ENCODE measurements at regions not wholly inside any gene's neighbourhood (a gene's known extent, or its start where the extent isn't known, plus 50 kb on each side); places are given as distances from the start of the nearest gene placed in this dataset.

GRCh38 chr2:116832148-116832547 is 982.3 kb upstream of the DDX18 start:
- Histone ChIP-seq H3K27me3 (replicated peaks; ENCODE audit: insufficient read depth) (no peaks in the 10 kb centered on the region), H3K4me1 (replicated peaks) (no peaks in the 10 kb centered on the region), H3K27ac (no peak overlapping the region), H3K36me3 (no peaks in the 10 kb centered on the region), H3K4me3 (no peak overlapping the region), H3K9me3 (no peaks in the 10 kb centered on the region)
- WGBS: 92% methylated on average over 2 of the region's 2 CpGs
- intact Hi-C loops (cut with DNase I): no loop called here
- DNase-seq (ENCODE audit: low spot score): no peak
- TF ChIP-seq CTCF (IDR thresholded peaks at IDR 0.05) (no peak), POLR2AphosphoS5 (IDR thresholded peaks at IDR 0.05) (no peak), POLR2A (IDR thresholded peaks at IDR 0.05) (no peak)

- Histone ChIP-seq H3K4me3 (no peak overlapping the region), H3K27ac (no peak overlapping the region), H3K9me3 (no peaks in the 10 kb centered on the region), H3K27me3 (replicated peaks; ENCODE audit: insufficient read depth) (no peaks in the 10 kb centered on the region), H3K36me3 (no peaks in the 10 kb centered on the region), H3K4me1 (replicated peaks) (no peaks in the 10 kb centered on the region)
- intact Hi-C loops (cut with DNase I): no loop called here
- WGBS: 88% methylated on average over 3 of the region's 3 CpGs
- DNase-seq (ENCODE audit: low spot score): no peak
- TF ChIP-seq POLR2A (IDR thresholded peaks at IDR 0.05) (no peak), CTCF (IDR thresholded peaks at IDR 0.05) (no peak), POLR2AphosphoS5 (IDR thresholded peaks at IDR 0.05) (no peak)
Measured at GRCh38 chr2:116833052-116833451, 981.4 kb upstream of the DDX18 start.

GRCh38 chr2:116842164-116842563 is 972.3 kb upstream of the DDX18 start:
- intact Hi-C loops (cut with DNase I): no loop called here
- no peak for TF ChIP-seq POLR2AphosphoS5 (IDR thresholded peaks at IDR 0.05)
- TF ChIP-seq CTCF (IDR thresholded peaks at IDR 0.05): no peak
- no peak for TF ChIP-seq POLR2A (IDR thresholded peaks at IDR 0.05)
- 90% methylated on average over 5 of the region's 5 CpGs for WGBS
- no peak overlapping the region for H3K4me3 ChIP-seq
- H3K27me3 ChIP-seq (replicated peaks; ENCODE audit: insufficient read depth): no peaks in the 10 kb centered on the region
- H3K27ac ChIP-seq: no peak overlapping the region
- H3K36me3 ChIP-seq: no peaks in the 10 kb centered on the region
- no peak for DNase-seq (ENCODE audit: low spot score)
- H3K4me1 ChIP-seq (replicated peaks): no peaks in the 10 kb centered on the region
- H3K9me3 ChIP-seq: no peaks in the 10 kb centered on the region

- Histone ChIP-seq H3K4me1 (replicated peaks) (no peaks in the 10 kb centered on the region), H3K36me3 (no peaks in the 10 kb centered on the region), H3K4me3 (no peak overlapping the region), H3K27me3 (replicated peaks; ENCODE audit: insufficient read depth) (no peaks in the 10 kb centered on the region), H3K27ac (no peak overlapping the region), H3K9me3 (no peaks in the 10 kb centered on the region)
- TF ChIP-seq CTCF (IDR thresholded peaks at IDR 0.05) (no peak), POLR2AphosphoS5 (IDR thresholded peaks at IDR 0.05) (no peak), POLR2A (IDR thresholded peaks at IDR 0.05) (no peak)
- no peak for DNase-seq (ENCODE audit: low spot score)
- WGBS: 67% methylated on average over 4 of the region's 4 CpGs
- intact Hi-C loops (cut with DNase I): no loop called here
Measured at GRCh38 chr2:116859708-116860107, 954.8 kb upstream of the DDX18 start.

DNA sequence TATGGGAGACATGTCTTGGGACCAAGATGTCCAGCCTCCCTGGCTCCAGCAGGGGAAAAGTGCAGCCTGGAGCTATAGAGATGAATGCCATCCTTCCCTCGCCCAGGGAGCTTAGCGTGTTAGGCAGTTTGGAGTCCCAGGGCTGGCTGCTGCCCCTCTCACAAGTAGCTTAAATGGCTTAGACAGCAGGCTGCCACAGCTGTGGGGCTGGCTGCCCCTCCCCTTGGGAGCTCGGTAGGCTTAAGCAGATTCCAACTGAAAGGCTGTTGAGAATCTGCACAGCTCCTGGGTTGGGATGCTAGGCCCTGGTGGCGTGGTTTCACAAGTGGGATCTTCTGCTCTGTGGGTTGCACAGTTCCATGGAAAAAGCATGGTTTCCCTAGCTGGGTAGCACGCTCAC is 940.5 kb upstream of the DDX18 start:
- no peak for DNase-seq (ENCODE audit: low spot score)
- Histone ChIP-seq H3K9me3 (no peaks in the 10 kb centered on the region), H3K4me3 (no peak overlapping the region), H3K4me1 (replicated peaks) (no peaks in the 10 kb centered on the region), H3K27ac (no peak overlapping the region), H3K27me3 (replicated peaks; ENCODE audit: insufficient read depth) (no peaks in the 10 kb centered on the region), H3K36me3 (no peaks in the 10 kb centered on the region)
- TF ChIP-seq POLR2AphosphoS5 (IDR thresholded peaks at IDR 0.05): no peak
- no peak for TF ChIP-seq POLR2A (IDR thresholded peaks at IDR 0.05)
- TF ChIP-seq CTCF (IDR thresholded peaks at IDR 0.05): no peak
- intact Hi-C loops (cut with DNase I): no loop called here
- 79% methylated on average over 5 of the region's 5 CpGs for WGBS
